Ishikawa (cell line): ENCODE measurements at regions not wholly inside any gene's neighbourhood (a gene's known extent, or its start where the extent isn't known, plus 50 kb on each side); places are given as distances from the start of the nearest gene placed in this dataset.

Experiments
- CEBPB ChIP-seq: IDR thresholded peaks from 2 replicates; pipeline ENCODE4 v1.6.1; 2012
- EGR1 ChIP-seq: IDR thresholded peaks from 2 replicates; pipeline ENCODE4 v1.6.1; 2012
- EP300 ChIP-seq: IDR thresholded peaks from 2 replicates; pipeline ENCODE4 v1.6.1; 2012; ENCODE audit warnings: borderline replicate concordance
- RAD21 ChIP-seq: IDR thresholded peaks from 2 replicates; pipeline ENCODE4 v1.6.1; 2012; ENCODE audit warnings: low read depth
- TAF1 ChIP-seq: IDR thresholded peaks from 2 replicates; pipeline ENCODE4 v1.6.1; 2012; ENCODE audit warnings: low read depth, mild to moderate bottlenecking
- TCF12 ChIP-seq: IDR thresholded peaks from 2 replicates; pipeline ENCODE4 v1.6.1; 2012; ENCODE audit warnings: low read depth
- YY1 ChIP-seq: IDR thresholded peaks from 2 replicates; pipeline ENCODE4 v1.6.1; 2012; ENCODE audit warnings: low read depth
- TF ChIP-seq, protein P1 (sequence below): IDR thresholded peaks from 2 replicates; pipeline ENCODE4 v1.6.1; 2012; ENCODE audit warnings: low read depth, mild to moderate bottlenecking

DNA sequence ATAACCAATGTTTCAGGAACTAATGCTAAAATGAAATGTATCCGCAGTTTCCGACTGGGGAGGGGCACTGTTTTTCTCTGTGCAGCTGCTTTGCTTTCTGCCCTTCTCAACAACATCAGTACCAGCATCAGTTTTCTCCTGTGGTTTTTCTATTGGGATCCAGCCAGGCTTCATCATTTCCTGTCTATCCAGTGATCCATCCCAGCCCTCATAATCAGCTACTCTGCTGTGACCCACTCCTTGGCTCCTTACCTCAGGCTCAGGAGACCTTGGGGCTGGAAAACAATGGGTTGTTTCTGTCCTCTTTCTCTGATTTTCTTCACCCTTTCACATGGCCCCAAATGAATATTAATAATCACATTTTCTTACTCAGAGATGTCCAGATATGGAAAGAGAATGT, 222.2 kb upstream of the DKK2 start:
- TF ChIP-seq, protein P1, sequence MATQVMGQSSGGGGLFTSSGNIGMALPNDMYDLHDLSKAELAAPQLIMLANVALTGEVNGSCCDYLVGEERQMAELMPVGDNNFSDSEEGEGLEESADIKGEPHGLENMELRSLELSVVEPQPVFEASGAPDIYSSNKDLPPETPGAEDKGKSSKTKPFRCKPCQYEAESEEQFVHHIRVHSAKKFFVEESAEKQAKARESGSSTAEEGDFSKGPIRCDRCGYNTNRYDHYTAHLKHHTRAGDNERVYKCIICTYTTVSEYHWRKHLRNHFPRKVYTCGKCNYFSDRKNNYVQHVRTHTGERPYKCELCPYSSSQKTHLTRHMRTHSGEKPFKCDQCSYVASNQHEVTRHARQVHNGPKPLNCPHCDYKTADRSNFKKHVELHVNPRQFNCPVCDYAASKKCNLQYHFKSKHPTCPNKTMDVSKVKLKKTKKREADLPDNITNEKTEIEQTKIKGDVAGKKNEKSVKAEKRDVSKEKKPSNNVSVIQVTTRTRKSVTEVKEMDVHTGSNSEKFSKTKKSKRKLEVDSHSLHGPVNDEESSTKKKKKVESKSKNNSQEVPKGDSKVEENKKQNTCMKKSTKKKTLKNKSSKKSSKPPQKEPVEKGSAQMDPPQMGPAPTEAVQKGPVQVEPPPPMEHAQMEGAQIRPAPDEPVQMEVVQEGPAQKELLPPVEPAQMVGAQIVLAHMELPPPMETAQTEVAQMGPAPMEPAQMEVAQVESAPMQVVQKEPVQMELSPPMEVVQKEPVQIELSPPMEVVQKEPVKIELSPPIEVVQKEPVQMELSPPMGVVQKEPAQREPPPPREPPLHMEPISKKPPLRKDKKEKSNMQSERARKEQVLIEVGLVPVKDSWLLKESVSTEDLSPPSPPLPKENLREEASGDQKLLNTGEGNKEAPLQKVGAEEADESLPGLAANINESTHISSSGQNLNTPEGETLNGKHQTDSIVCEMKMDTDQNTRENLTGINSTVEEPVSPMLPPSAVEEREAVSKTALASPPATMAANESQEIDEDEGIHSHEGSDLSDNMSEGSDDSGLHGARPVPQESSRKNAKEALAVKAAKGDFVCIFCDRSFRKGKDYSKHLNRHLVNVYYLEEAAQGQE, result no peak
- TF ChIP-seq RAD21 (no peak), EGR1 (no peak), CEBPB (no peak), TCF12 (no peak), TAF1 (no peak), EP300 (no peak), YY1 (no peak)
